ENCODE measurements at regions not wholly inside any gene's neighbourhood (a gene's known extent, or its start where the extent isn't known, plus 50 kb on each side); places are given as distances from the start of the nearest gene placed in this dataset.

GRCh38 chr1:80249699-80250098 lies 1243.2 kb upstream of the ADGRL4 start:
- no peaks in the 10 kb centered on the region for H3K36me3 Mint-ChIP-seq (ENCODE audit: low read depth)
- no peak for DNase-seq
- H3K27ac Mint-ChIP-seq: no peak overlapping the region
- H3K27me3 Mint-ChIP-seq: no peaks in the 10 kb centered on the region
- H3K4me1 Mint-ChIP-seq: no peaks in the 10 kb centered on the region
- H3K4me3 Mint-ChIP-seq: no peak overlapping the region
- ATAC-seq: no peak
- H3K9me3 ChIP-seq (ENCODE audit: control insufficient read depth, low read length, poor library complexity, severe bottlenecking): no peaks in the 10 kb centered on the region

- Mint-ChIP-seq H3K27me3 (no peaks in the 10 kb centered on the region), H3K36me3 (ENCODE audit: low read depth) (no peaks in the 10 kb centered on the region), H3K4me1 (no peaks in the 10 kb centered on the region), H3K4me3 (no peak overlapping the region), H3K27ac (no peak overlapping the region)
- DNase-seq (no peak), ATAC-seq (no peak)
- H3K9me3 ChIP-seq (ENCODE audit: control insufficient read depth, low read length, poor library complexity, severe bottlenecking): no peaks in the 10 kb centered on the region
These were observed 1242.4 kb upstream of the ADGRL4 start for GRCh38 chr1:80248886-80249285.

- Mint-ChIP-seq H3K27me3 (no peaks in the 10 kb centered on the region), H3K36me3 (ENCODE audit: low read depth) (no peaks in the 10 kb centered on the region), H3K27ac (no peak overlapping the region), H3K4me3 (no peak overlapping the region), H3K4me1 (no peaks in the 10 kb centered on the region)
- DNase-seq: no peak
- ATAC-seq: no peak
- no peaks in the 10 kb centered on the region for H3K9me3 ChIP-seq (ENCODE audit: control insufficient read depth, low read length, poor library complexity, severe bottlenecking)
These were observed 1239.3 kb upstream of the ADGRL4 start for GRCh38 chr1:80245813-80246212.

- no peak overlapping the region for H3K27ac Mint-ChIP-seq
- no peak overlapping the region for H3K4me3 Mint-ChIP-seq
- H3K36me3 Mint-ChIP-seq (ENCODE audit: low read depth): no peaks in the 10 kb centered on the region
- H3K4me1 Mint-ChIP-seq: no peaks in the 10 kb centered on the region
- no peaks in the 10 kb centered on the region for H3K27me3 Mint-ChIP-seq
- ATAC-seq: no peak
- no peak for DNase-seq
- H3K9me3 ChIP-seq (ENCODE audit: control insufficient read depth, low read length, poor library complexity, severe bottlenecking): no peaks in the 10 kb centered on the region
These were observed 1237.8 kb upstream of the ADGRL4 start for GRCh38 chr1:80244372-80244771.

GRCh38 chr1:80241566-80241965 lies 1235.0 kb upstream of the ADGRL4 start:
- Mint-ChIP-seq H3K27me3 (no peaks in the 10 kb centered on the region), H3K36me3 (ENCODE audit: low read depth) (no peaks in the 10 kb centered on the region), H3K4me3 (no peak overlapping the region), H3K27ac (no peak overlapping the region), H3K4me1 (no peaks in the 10 kb centered on the region)
- no peaks in the 10 kb centered on the region for H3K9me3 ChIP-seq (ENCODE audit: control insufficient read depth, low read length, poor library complexity, severe bottlenecking)
- DNase-seq (no peak), ATAC-seq (no peak)

GRCh38 chr1:80225510-80225909 lies 1219.0 kb upstream of the ADGRL4 start:
- ATAC-seq (no peak), DNase-seq (no peak)
- Mint-ChIP-seq H3K4me1 (no peaks in the 10 kb centered on the region), H3K36me3 (ENCODE audit: low read depth) (no peaks in the 10 kb centered on the region), H3K27ac (no peak overlapping the region), H3K4me3 (no peak overlapping the region), H3K27me3 (no peaks in the 10 kb centered on the region)
- no peaks in the 10 kb centered on the region for H3K9me3 ChIP-seq (ENCODE audit: control insufficient read depth, low read length, poor library complexity, severe bottlenecking)

GRCh38 chr1:80221319-80221718 lies 1214.8 kb upstream of the ADGRL4 start:
- Mint-ChIP-seq H3K27ac (no peak overlapping the region), H3K4me1 (no peaks in the 10 kb centered on the region), H3K27me3 (no peaks in the 10 kb centered on the region), H3K4me3 (no peak overlapping the region), H3K36me3 (ENCODE audit: low read depth) (no peaks in the 10 kb centered on the region)
- no peak for ATAC-seq
- no peak for DNase-seq
- no peaks in the 10 kb centered on the region for H3K9me3 ChIP-seq (ENCODE audit: control insufficient read depth, low read length, poor library complexity, severe bottlenecking)

- Mint-ChIP-seq H3K27me3 (no peaks in the 10 kb centered on the region), H3K4me3 (no peak overlapping the region), H3K27ac (no peak overlapping the region), H3K4me1 (no peaks in the 10 kb centered on the region), H3K36me3 (ENCODE audit: low read depth) (no peaks in the 10 kb centered on the region)
- DNase-seq: no peak
- ATAC-seq: no peak
- no peaks in the 10 kb centered on the region for H3K9me3 ChIP-seq (ENCODE audit: control insufficient read depth, low read length, poor library complexity, severe bottlenecking)
These were observed 1211.6 kb upstream of the ADGRL4 start for GRCh38 chr1:80218112-80218511.

GRCh38 chr1:80217377-80217986 lies 1211.0 kb upstream of the ADGRL4 start:
- Mint-ChIP-seq H3K27ac (no peak overlapping the region), H3K36me3 (ENCODE audit: low read depth) (no peaks in the 10 kb centered on the region), H3K4me3 (no peak overlapping the region), H3K4me1 (no peaks in the 10 kb centered on the region), H3K27me3 (no peaks in the 10 kb centered on the region)
- ATAC-seq: no peak
- no peaks in the 10 kb centered on the region for H3K9me3 ChIP-seq (ENCODE audit: control insufficient read depth, low read length, poor library complexity, severe bottlenecking)
- DNase-seq: no peak

- H3K27me3 Mint-ChIP-seq: no peaks in the 10 kb centered on the region
- DNase-seq (no peak), ATAC-seq (no peak)
- H3K4me3 Mint-ChIP-seq: no peak overlapping the region
- no peak overlapping the region for H3K27ac Mint-ChIP-seq
- no peaks in the 10 kb centered on the region for H3K9me3 ChIP-seq (ENCODE audit: control insufficient read depth, low read length, poor library complexity, severe bottlenecking)
- no peaks in the 10 kb centered on the region for H3K4me1 Mint-ChIP-seq
- H3K36me3 Mint-ChIP-seq (ENCODE audit: low read depth): no peaks in the 10 kb centered on the region
These were observed 1208.5 kb upstream of the ADGRL4 start for GRCh38 chr1:80214888-80215540.

- Mint-ChIP-seq H3K27ac (no peak overlapping the region), H3K36me3 (ENCODE audit: low read depth) (no peaks in the 10 kb centered on the region), H3K4me3 (no peak overlapping the region), H3K4me1 (no peaks in the 10 kb centered on the region), H3K27me3 (no peaks in the 10 kb centered on the region)
- no peak for ATAC-seq
- no peaks in the 10 kb centered on the region for H3K9me3 ChIP-seq (ENCODE audit: control insufficient read depth, low read length, poor library complexity, severe bottlenecking)
- no peak for DNase-seq
These were observed 1206.4 kb upstream of the ADGRL4 start for GRCh38 chr1:80212948-80213347.

- no peaks in the 10 kb centered on the region for H3K9me3 ChIP-seq (ENCODE audit: control insufficient read depth, low read length, poor library complexity, severe bottlenecking)
- H3K4me1 Mint-ChIP-seq: no peaks in the 10 kb centered on the region
- no peak for ATAC-seq
- DNase-seq: no peak
- H3K36me3 Mint-ChIP-seq (ENCODE audit: low read depth): no peaks in the 10 kb centered on the region
- no peak overlapping the region for H3K27ac Mint-ChIP-seq
- H3K4me3 Mint-ChIP-seq: no peak overlapping the region
- H3K27me3 Mint-ChIP-seq: no peaks in the 10 kb centered on the region
These were observed 1205.3 kb upstream of the ADGRL4 start for GRCh38 chr1:80211691-80212380.

- no peak for ATAC-seq
- H3K36me3 Mint-ChIP-seq (ENCODE audit: low read depth): no peaks in the 10 kb centered on the region
These were observed 1195.6 kb upstream of the ADGRL4 start for GRCh38 chr1:80202118-80202517.

GRCh38 chr1:80194221-80194620 lies 1187.7 kb upstream of the ADGRL4 start:
- Mint-ChIP-seq H3K27me3 (no peaks in the 10 kb centered on the region), H3K27ac (no peak overlapping the region), H3K36me3 (ENCODE audit: low read depth) (no peaks in the 10 kb centered on the region), H3K4me3 (no peak overlapping the region), H3K4me1 (no peaks in the 10 kb centered on the region)
- H3K9me3 ChIP-seq (ENCODE audit: control insufficient read depth, low read length, poor library complexity, severe bottlenecking): no peaks in the 10 kb centered on the region
- DNase-seq: no peak
- no peak for ATAC-seq

More at GRCh38 chr1:80202118-80202517, 1195.6 kb upstream of the ADGRL4 start:
- Mint-ChIP-seq H3K27ac (no peak overlapping the region), H3K4me1 (no peaks in the 10 kb centered on the region), H3K4me3 (no peak overlapping the region), H3K27me3 (no peaks in the 10 kb centered on the region)
- no peak for DNase-seq
- no peaks in the 10 kb centered on the region for H3K9me3 ChIP-seq (ENCODE audit: control insufficient read depth, low read length, poor library complexity, severe bottlenecking)
